ENCODE measurements at regions not wholly inside any gene's neighbourhood (a gene's known extent, or its start where the extent isn't known, plus 50 kb on each side); places are given as distances from the start of the nearest gene placed in this dataset.

DNA sequence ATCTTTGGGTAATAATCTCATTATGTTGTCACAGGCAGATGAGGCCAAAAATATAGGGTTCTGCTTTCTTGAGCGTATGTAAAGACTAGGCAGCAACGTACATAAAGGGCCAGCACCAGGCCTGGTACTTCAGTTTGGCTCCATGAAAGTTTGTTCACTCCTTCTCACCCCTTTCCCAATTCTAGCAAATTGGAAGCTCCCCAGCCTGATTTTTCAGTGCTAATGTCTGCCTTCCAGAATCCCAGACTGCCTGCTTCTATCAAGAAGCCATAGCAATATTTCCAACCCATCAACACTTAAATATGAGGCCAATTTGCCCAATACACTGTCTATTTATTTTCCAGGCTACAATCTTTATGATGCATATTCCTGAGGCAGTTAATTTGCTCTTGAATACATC, 93.4 kb upstream of the PTPRT start:
- DNase-seq, result no peak
- in situ Hi-C loops (cut with HindIII; ENCODE audit: low pct_ligation_motif_present, low pct_unique_long_range_greater_than_20kb, low sequenced_read_pairs), result no loop called here

GRCh38 chr20:43271980-43272379, 82.3 kb upstream of the PTPRT start:
- in situ Hi-C loops (cut with HindIII; ENCODE audit: low pct_ligation_motif_present, low pct_unique_long_range_greater_than_20kb, low sequenced_read_pairs), result no loop called here
- DNase-seq, result no peak

DNA sequence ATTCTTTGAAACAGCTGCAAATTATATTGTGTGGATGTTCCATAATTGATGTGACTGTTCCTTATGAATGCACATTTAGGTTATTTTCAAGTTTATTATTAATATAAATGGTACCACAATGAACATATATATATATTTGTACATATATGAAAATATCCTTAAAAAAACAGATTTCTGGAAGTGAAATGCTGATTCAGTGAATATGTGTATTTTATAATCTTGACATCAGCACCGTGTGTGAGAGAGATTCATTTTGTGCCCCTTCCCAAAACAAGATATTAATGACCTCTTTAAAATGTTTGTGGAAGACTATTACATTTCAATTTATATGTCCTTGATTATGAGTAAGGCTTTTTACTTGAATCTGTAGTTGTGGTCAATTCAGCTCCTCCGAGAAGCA, 75.7 kb upstream of the PTPRT start:
- in situ Hi-C loops (cut with HindIII; ENCODE audit: low pct_ligation_motif_present, low pct_unique_long_range_greater_than_20kb, low sequenced_read_pairs), result no loop called here
- DNase-seq, result no peak

DNA sequence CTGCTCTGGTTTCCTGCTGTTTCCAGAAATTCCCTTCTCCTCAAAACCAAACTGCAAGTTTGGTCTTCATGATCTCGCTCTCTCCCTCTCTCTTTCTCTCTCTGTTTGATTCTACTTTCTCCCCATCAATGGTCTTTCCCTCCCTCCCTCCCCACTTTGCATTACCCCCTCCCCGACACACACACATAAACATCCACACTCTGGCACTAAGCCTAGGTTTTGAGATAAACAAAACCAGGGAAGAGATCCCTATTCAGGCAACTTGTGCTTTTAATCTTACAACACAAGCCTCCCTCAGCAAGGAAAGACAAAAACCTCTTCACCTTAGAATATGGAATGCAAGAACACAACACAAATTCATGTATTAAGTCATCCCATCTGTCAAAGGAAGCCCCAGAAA, 73.5 kb upstream of the PTPRT start:
- in situ Hi-C loops (cut with HindIII; ENCODE audit: low pct_ligation_motif_present, low pct_unique_long_range_greater_than_20kb, low sequenced_read_pairs), result no loop called here

GRCh38 chr20:43262341-43262740, 72.6 kb upstream of the PTPRT start:
- in situ Hi-C loops (cut with HindIII; ENCODE audit: low pct_ligation_motif_present, low pct_unique_long_range_greater_than_20kb, low sequenced_read_pairs), result no loop called here

More for the DNA sequence above, 73.5 kb upstream of the PTPRT start:
- DNase-seq, result no peak

GRCh38 chr20:43255877-43256276, 66.2 kb upstream of the PTPRT start:
- in situ Hi-C loops (cut with HindIII; ENCODE audit: low pct_ligation_motif_present, low pct_unique_long_range_greater_than_20kb, low sequenced_read_pairs), result no loop called here
- DNase-seq, result no peak

More at GRCh38 chr20:43262341-43262740, 72.6 kb upstream of the PTPRT start:
- no peak for DNase-seq

DNA sequence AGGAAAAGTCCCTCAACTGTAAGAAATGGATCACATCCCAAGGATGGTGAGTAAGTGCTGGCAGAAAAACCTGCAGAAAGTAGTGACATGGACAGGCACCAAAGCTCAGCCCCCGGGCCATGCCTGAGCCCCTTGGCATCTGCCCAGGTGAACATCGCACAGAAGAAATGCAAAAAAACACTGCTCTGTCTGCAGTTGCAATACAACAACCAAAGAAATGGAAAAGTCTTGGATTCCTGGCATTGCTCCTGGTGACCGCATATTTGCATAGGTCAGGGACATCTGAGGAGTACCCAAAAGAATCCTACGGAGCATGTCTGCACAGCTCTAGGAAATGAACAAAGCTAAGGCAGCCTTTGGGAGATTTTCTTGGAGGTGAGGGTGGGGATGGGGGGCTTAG, 63.1 kb upstream of the PTPRT start:
- in situ Hi-C loops (cut with HindIII; ENCODE audit: low pct_ligation_motif_present, low pct_unique_long_range_greater_than_20kb, low sequenced_read_pairs), result no loop called here
- DNase-seq, result no peak

- DNase-seq, result no peak
- in situ Hi-C loops (cut with HindIII; ENCODE audit: low pct_ligation_motif_present, low pct_unique_long_range_greater_than_20kb, low sequenced_read_pairs), result no loop called here
Observed at GRCh38 chr20:43248341-43248740, 58.6 kb upstream of the PTPRT start.

DNA sequence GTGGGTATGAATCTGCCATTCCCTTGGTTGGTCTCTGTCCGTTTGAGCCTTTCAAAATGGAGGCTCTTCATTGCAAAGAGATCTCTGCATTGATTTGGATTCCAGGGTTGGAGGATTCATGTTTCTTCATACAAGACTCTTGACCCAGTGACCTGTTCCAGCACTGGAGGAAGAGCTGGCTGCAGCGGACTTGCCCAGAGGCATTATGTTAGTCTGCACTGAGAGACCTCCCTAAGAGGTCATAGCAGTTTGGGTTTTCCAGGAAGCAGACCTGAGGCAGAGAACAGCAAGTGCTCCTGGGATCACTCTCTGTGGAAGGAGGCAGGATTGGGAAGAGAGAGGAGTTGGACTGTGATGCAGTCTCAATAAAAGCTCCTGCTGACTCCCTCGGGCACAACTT, 57.7 kb upstream of the PTPRT start:
- no peak for DNase-seq
- in situ Hi-C loops (cut with HindIII; ENCODE audit: low pct_ligation_motif_present, low pct_unique_long_range_greater_than_20kb, low sequenced_read_pairs), result no loop called here

- in situ Hi-C loops (cut with HindIII; ENCODE audit: low pct_ligation_motif_present, low pct_unique_long_range_greater_than_20kb, low sequenced_read_pairs), result no loop called here
- DNase-seq, result no peak
Observed at GRCh38 chr20:43244647-43245046, 54.9 kb upstream of the PTPRT start.

DNA sequence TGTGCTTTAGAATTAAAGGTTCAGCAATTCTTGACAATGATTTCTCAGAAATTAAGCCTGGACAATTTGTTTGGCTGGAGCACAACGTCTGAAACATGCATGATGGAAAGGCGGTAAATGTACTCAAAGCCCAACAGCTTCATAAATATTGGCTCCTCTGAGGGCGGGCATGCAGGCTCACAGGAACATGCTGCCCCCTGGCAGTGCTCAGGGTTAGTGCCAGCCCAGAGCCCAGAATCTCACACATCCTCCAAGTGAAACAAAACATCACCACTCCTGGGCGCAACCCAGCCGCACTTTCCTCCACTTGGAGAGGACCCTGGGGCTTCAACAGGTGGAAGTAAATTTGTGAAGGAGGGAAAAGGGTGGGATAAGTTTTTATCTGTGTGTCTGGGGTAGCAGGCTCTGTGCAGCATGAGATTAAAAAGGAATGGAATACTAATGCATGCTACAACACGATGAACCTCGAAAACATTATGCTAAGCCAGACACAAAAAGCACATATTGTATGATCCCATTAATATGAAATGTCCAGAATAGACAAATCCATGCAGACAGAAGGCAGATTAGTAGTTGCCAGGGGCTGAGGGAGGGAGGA, 54.1 kb upstream of the PTPRT start:
- in situ Hi-C loops (cut with HindIII; ENCODE audit: low pct_ligation_motif_present, low pct_unique_long_range_greater_than_20kb, low sequenced_read_pairs), result no loop called here
- DNase-seq, result peak; percentile 26

DNA sequence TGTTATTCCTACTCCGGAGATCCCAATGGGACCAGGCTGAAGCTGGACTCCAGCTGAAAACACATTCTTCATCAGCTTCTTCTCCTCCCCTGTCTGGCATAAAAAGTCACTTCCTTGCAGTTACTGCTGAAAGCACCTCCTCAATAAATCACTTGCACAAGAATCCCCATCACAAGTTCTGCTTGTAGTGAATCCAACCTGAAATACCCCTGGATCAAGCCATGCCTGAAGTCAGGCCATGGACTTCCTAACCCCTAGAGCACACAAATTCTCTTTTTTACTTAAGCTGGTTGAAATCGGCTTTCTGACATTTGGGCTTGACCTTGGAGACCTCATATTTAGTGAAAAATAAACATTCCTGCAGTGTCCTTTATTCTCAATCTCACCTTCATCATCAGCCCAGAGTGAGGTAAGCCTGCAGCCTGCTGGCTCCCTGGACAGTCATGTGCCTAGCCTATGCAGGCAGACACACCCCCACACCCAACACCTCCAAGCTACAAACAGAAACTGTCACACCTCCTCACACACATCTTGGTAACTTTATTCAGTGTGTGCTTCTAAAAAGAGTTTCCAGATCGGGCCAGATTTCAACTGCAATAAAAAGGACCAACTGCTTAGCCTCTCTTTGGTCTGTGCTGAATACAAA, 51.5 kb upstream of the PTPRT start:
- DNase-seq, result no peak

More for the DNA sequence above, 51.5 kb upstream of the PTPRT start:
- in situ Hi-C loops (cut with HindIII; ENCODE audit: low pct_ligation_motif_present, low pct_unique_long_range_greater_than_20kb, low sequenced_read_pairs), result no loop called here
